Cardiac fibroblast (primary cell): ENCODE measurements at regions not wholly inside any gene's neighbourhood (a gene's known extent, or its start where the extent isn't known, plus 50 kb on each side); places are given as distances from the start of the nearest gene placed in this dataset.
A peak's percentile ranks its signal among the peaks of the same experiment; 100 is the strongest.

Source experiments
- DNase-seq, 2 donors: peaks; one replicate each; pipeline versions ENCODE4 v3.0.0 to v3.0.0-alpha.2; 2010; ENCODE audit warnings: low read depth in 2 of 2
- H3K4me3 ChIP-seq, 2 donors: replicated peaks in 1 of 2; 1 replicate in 1 of 2; 2 replicates in 1 of 2; pipeline ENCODE4 v1.5.1; 2011; ENCODE audit warnings: low read depth in 2 of 2, low read length in 2 of 2, mild to moderate bottlenecking in 2 of 2, moderate library complexity in 1 of 2
- CTCF ChIP-seq: IDR thresholded peaks from one replicate; pipeline ENCODE4 v1.5.1; 2011; ENCODE audit warnings: low read depth, mild to moderate bottlenecking, low read length, inconsistent platforms

GRCh38 chr17:73792994-73793393 lies 148.7 kb upstream of the SDK2 start:
- no peak for TF ChIP-seq CTCF
- DNase-seq, result no peak
- no peak overlapping the region for H3K4me3 ChIP-seq

DNA sequence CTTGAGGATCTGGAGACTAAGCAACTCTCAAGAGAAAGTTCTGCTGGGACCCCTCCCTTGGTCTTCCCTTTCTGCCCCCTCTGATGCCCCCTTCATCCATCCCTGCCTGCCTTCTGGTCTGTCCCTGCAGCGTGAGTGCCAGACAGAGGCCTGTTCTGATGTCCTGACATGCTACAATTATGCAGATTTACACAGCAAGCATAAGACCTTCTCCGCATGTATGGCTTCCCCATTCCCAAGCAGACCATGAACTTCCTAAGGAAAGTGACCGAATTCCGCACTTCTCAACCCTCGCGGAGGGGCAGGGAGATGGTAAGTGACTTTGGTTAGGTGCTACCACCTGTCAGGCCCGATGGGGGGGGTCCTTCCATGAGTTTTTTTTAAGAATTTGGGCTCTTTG lies 150.1 kb upstream of the SDK2 start:
- no peak for DNase-seq
- no peak for TF ChIP-seq CTCF
- no peak overlapping the region for H3K4me3 ChIP-seq

DNA sequence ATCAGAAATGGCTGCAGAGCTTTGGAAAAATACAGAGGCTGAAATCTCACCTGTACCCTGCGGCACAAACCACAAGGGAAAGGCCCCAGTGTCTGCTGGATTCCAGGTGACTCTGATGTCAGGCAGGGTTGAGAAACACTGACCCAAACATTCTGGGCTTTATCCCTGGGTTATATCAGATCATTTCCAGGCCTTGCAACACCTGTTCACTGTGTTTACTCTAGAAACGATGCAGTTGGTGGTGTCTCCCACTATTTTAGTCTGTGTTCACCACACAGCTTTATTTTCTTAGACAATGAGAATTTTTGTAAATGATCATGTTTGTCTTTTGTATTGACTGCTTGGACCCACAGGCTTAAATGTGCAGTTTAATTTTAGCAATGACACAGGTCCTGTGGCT lies 151.5 kb upstream of the SDK2 start:
- no peak for TF ChIP-seq CTCF

GRCh38 chr17:73797594-73798110 lies 153.4 kb upstream of the SDK2 start:
- no peak overlapping the region for H3K4me3 ChIP-seq
- TF ChIP-seq CTCF, result no peak
- no peak for DNase-seq

More for the DNA sequence above, 151.5 kb upstream of the SDK2 start:
- H3K4me3 ChIP-seq, result no peak overlapping the region
- no peak for DNase-seq

DNA sequence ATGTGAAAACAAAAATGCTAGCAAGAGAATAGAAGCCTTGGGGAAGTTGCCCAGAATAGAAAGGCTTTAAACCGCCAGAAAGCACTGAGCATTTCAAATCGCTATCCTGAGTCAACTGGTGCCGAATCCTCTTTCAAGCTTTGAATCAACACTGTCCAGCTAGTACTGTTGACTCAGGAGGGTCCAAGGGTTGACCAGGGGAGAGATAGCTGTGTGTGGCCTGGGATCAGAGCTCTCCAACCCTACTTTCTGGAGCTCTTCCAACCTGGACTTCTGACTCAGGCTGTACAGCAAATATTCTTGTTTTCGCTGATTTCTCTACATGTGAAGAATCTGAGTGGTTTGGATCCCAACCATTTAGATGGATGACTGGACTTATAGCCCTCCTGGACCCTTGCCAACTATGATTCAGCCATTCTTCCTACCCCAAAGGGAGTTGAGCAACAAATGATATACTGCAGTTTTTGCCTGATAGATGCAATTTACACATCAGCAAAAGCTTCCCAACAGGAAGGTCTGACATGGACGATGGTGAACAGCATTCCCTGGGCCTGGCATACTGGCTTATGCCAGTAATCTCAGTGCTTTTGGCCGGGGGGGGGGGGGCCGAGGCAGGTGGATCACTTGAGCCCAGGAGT lies 154.0 kb upstream of the SDK2 start:
- H3K4me3 ChIP-seq, result no peak overlapping the region
- peak; percentile 87 to 95 for DNase-seq
- no peak for TF ChIP-seq CTCF

GRCh38 chr17:73799096-73799495 lies 154.9 kb upstream of the SDK2 start:
- DNase-seq, result no peak
- no peak for TF ChIP-seq CTCF
- H3K4me3 ChIP-seq, result no peak overlapping the region
